OCI-LY3 (cell line): ENCODE measurements at regions not wholly inside any gene's neighbourhood (a gene's known extent, or its start where the extent isn't known, plus 50 kb on each side); places are given as distances from the start of the nearest gene placed in this dataset.

ENCODE experiments used
- H2AFZ ChIP-seq: fragments of 200-600, 300-600 bp; shearing (Covaris generic); 2 replicates; pipeline ENCODE4 v1.6.0; 2014; ENCODE audit warnings: antibody characterized with exemption, low read depth, low read length
- H3K27ac ChIP-seq: fragments of 200-600, 300-600 bp; sonication (generic); 2 replicates; pipeline ENCODE4 v1.5.1; 2014; ENCODE audit warnings: mild to moderate bottlenecking, low read length, moderate library complexity, mixed read lengths
- H3K27me3 ChIP-seq: fragments of 200-600, 300-600 bp; sonication (generic); 2 replicates; pipeline ENCODE4 v1.6.1; 2014; ENCODE audit warnings: low read depth, low read length, mixed read lengths
- H3K36me3 ChIP-seq: fragments of 200-600, 300-600 bp; sonication (generic); replicated peaks from 2 replicates; pipeline ENCODE3; 2014; ENCODE audit warnings: low read depth, low read length, mixed read lengths
- H3K4me1 ChIP-seq: fragments of 300-600, 200-600 bp; sonication (generic); 2 replicates; pipeline ENCODE4 v1.6.1; 2014; ENCODE audit warnings: low read length, mixed read lengths
- H3K4me2 ChIP-seq: fragments of 200-600, 300-600 bp; sonication (generic); 2 replicates; pipeline ENCODE4 v1.6.1; 2014; ENCODE audit warnings: low read length, mixed read lengths
- H3K4me3 ChIP-seq: fragments of 300-600, 200-600 bp; sonication (generic); 2 replicates; pipeline ENCODE4 v1.5.1; 2014; ENCODE audit warnings: antibody characterized with exemption, mild to moderate bottlenecking, low read length, moderate library complexity
- H3K79me2 ChIP-seq: fragments of 300-600, 200-600 bp; shearing (Covaris generic); 2 replicates; pipeline ENCODE4 v1.6.1; 2014; ENCODE audit warnings: mild to moderate bottlenecking, low read length, mixed read lengths
- H3K9ac ChIP-seq: fragments of 300-600, 200-600 bp; shearing (Covaris generic); 2 replicates; pipeline ENCODE4 v1.6.0; 2014; ENCODE audit warnings: mild to moderate bottlenecking, low read length, moderate library complexity
- H3K9me3 ChIP-seq: fragments of 200-600, 300-600 bp; shearing (Covaris generic); 2 replicates; pipeline ENCODE4 v1.6.1; 2014; ENCODE audit warnings: low read length, mixed read lengths; ENCODE audit not compliant: insufficient read depth
- H4K20me1 ChIP-seq: fragments of 200-600, 300-600 bp; sonication (generic); 2 replicates; pipeline ENCODE4 v1.6.1; 2016; ENCODE audit warnings: low read length, mixed read lengths; ENCODE audit not compliant: insufficient read depth
- EZH2phosphoT487 ChIP-seq: fragments of 200-600 bp; shearing (Covaris generic); IDR thresholded peaks from 2 replicates; pipeline ENCODE4 v1.6.1; 2018; ENCODE audit warnings: antibody characterized with exemption, mixed run types, low read depth
- TF ChIP-seq, protein P1 (sequence below): fragments of 200-600, 300-600 bp; sonication (generic); IDR thresholded peaks from 2 replicates; pipeline ENCODE4 v1.5.1; 2014; ENCODE audit warnings: antibody characterized with exemption, low read length, low read depth

DNA sequence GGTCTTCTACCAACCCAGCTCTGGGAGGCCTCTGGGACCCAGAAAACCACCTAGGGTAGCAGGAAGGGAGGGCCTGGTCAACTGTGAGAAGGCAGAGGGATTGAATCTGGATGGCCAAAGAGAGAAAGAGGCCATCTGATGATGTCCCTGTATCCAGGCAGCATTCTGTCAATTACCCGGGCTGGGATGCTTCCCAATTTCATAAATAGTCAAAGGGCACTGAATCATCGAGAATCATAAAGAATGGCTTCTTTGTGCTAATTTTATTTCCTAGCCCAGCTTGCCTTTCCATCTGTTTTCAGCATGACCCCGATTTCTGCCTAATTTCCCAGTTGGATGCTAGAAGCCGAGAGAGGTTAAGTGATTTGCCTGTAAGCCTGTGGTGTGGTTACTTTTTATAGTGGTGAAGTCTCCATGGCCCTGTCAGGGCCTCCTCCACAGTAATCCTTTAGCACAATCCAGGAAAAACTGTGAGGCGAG, 129.2 kb downstream of the FAM43A start:
- TF ChIP-seq, protein P1, sequence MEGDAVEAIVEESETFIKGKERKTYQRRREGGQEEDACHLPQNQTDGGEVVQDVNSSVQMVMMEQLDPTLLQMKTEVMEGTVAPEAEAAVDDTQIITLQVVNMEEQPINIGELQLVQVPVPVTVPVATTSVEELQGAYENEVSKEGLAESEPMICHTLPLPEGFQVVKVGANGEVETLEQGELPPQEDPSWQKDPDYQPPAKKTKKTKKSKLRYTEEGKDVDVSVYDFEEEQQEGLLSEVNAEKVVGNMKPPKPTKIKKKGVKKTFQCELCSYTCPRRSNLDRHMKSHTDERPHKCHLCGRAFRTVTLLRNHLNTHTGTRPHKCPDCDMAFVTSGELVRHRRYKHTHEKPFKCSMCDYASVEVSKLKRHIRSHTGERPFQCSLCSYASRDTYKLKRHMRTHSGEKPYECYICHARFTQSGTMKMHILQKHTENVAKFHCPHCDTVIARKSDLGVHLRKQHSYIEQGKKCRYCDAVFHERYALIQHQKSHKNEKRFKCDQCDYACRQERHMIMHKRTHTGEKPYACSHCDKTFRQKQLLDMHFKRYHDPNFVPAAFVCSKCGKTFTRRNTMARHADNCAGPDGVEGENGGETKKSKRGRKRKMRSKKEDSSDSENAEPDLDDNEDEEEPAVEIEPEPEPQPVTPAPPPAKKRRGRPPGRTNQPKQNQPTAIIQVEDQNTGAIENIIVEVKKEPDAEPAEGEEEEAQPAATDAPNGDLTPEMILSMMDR = no peak
- TF ChIP-seq EZH2phosphoT487 = no peak
- no peaks in the 10 kb centered on the region for H4K20me1 ChIP-seq
- H3K9ac ChIP-seq = no peak overlapping the region
- H3K79me2 ChIP-seq = no peaks in the 10 kb centered on the region
- H3K9me3 ChIP-seq = no peaks in the 10 kb centered on the region
- H3K4me1 ChIP-seq = peaks cover 18% of the 10 kb centered on the region
- no peak overlapping the region for H3K27ac ChIP-seq
- no peak overlapping the region for H3K4me2 ChIP-seq
- H2AFZ ChIP-seq = no peak overlapping the region
- H3K36me3 ChIP-seq = no peaks in the 10 kb centered on the region
- peaks cover 14% of the 10 kb centered on the region for H3K27me3 ChIP-seq
- H3K4me3 ChIP-seq = no peak overlapping the region

DNA sequence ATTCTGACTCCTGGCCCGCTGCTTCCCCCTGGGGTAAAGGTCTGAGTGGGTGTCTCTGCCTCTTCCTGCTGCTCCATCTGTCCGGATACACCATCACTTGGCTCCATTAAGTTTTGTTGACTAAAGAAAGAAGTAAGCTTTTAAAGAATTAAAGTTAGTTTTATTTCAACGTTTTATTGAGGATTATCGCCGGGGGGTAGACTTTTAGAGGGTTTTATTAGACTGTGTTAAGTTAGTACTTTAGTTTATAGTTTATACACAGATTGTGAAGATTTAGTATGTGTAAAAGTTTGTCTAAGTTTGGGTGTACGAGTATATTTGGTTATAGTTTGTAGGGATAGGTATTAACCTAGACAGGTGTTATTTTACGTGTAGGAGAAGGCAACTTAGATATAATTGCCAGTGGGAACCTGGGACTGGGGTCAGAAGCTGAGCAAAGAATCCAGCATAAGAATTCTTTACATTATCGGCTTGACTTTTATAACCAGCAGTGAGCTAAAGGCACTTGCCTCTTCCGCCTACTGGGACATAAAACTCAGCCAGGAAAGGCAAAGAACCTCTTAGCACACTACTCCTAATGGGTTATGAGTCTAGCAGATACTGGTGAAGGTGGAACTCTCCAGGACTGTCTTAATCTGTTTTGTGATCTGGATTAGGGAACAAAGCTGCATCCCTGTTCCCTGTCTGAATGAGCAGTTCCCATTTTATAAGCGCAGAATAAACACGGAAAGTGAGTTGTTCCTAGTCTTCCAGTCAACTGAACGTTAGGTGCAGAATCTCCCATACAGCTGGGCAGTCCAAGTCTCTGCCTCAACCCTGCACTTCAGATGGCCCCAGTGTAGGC, 131.3 kb downstream of the FAM43A start:
- H3K36me3 ChIP-seq = no peaks in the 10 kb centered on the region
- no peaks in the 10 kb centered on the region for H3K9me3 ChIP-seq
- H3K27ac ChIP-seq = no peak overlapping the region
- H4K20me1 ChIP-seq = no peaks in the 10 kb centered on the region
- H3K4me3 ChIP-seq = no peak overlapping the region
- no peak overlapping the region for H2AFZ ChIP-seq
- H3K4me1 ChIP-seq = 0 out of 2 replicates have a peak, but pooled peaks cover 2% of the 10 kb centered on the region
- H3K79me2 ChIP-seq = no peaks in the 10 kb centered on the region
- TF ChIP-seq, protein P1 = no peak
- no peak for TF ChIP-seq EZH2phosphoT487
- H3K27me3 ChIP-seq = peaks cover 14% of the 10 kb centered on the region
- no peak overlapping the region for H3K4me2 ChIP-seq
- no peak overlapping the region for H3K9ac ChIP-seq

DNA sequence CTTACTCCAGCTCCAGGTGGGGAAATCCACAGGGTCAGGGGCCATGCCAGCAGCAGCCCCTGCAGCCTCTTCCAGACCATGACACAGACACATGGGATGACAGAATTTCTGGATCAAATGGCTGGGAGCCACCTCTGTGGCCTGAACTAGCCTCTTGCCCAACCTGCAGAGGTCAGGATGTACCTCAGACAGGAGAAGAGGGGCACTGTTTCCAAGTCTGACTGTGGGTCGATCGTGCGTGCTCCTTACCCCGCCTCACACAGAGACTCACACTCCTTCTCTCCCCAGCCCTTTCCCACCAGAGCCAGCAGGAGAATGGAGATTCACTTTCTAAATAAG, 131.9 kb downstream of the FAM43A start:
- Histone ChIP-seq H3K4me2 (no peak overlapping the region), H3K9ac (no peak overlapping the region), H3K27ac (no peak overlapping the region), H3K36me3 (no peaks in the 10 kb centered on the region), H3K27me3 (peaks cover 14% of the 10 kb centered on the region), H3K79me2 (no peaks in the 10 kb centered on the region), H3K4me1 (0 out of 2 replicates have a peak, but pooled peaks cover 2% of the 10 kb centered on the region), H4K20me1 (no peaks in the 10 kb centered on the region), H3K9me3 (no peaks in the 10 kb centered on the region), H3K4me3 (no peak overlapping the region), H2AFZ (no peak overlapping the region)
- TF ChIP-seq EZH2phosphoT487 = no peak
- TF ChIP-seq, protein P1 = no peak

DNA sequence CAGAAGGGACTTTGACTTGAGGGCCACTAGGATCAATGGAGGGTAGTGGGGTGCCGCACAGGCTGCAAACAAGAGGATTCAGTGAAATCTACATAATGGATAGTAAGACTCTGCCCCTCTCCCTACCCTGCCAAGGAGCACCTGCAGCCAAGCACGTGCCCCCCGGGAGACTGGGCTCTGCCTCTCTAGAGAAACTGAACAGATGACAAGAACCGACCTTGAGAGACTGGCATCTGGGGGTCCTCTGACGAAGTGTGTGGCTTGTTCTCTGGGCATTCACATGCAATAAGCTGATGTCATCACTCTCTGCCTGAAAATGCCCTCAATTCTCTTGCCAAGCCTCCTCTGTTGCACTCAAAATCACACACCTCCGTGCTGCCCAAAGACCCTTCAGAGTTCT, 132.3 kb downstream of the FAM43A start:
- Histone ChIP-seq H3K9ac (no peak overlapping the region), H3K27ac (no peak overlapping the region), H3K4me1 (0 out of 2 replicates have a peak, but pooled peaks cover 2% of the 10 kb centered on the region), H4K20me1 (no peaks in the 10 kb centered on the region), H3K9me3 (no peaks in the 10 kb centered on the region), H3K36me3 (no peaks in the 10 kb centered on the region), H3K79me2 (no peaks in the 10 kb centered on the region), H3K4me2 (no peak overlapping the region), H3K27me3 (peaks cover 14% of the 10 kb centered on the region), H3K4me3 (no peak overlapping the region), H2AFZ (no peak overlapping the region)
- TF ChIP-seq, protein P1 = no peak
- no peak for TF ChIP-seq EZH2phosphoT487
